Stimulated activated CD4-positive, alpha-beta T cell treated with anti-CD3 and anti-CD28 coated beads, Interleukin-1b, Interleukin-23, amount 100 ng/mL, for 1 hour (primary cell): ENCODE measurements at regions not wholly inside any gene's neighbourhood (a gene's known extent, or its start where the extent isn't known, plus 50 kb on each side); places are given as distances from the start of the nearest gene placed in this dataset.
A peak's percentile ranks its signal among the peaks of the same experiment; 100 is the strongest.
"Not testable (repeated sequence)": the region's sequence is repeated elsewhere in the genome, so short reads cannot be mapped to it uniquely, and the experiment has no call there.

ENCODE experiments used
- DNase-seq, 2 donors: peaks; one replicate each; pipeline ENCODE4 v3.0.0-alpha.2; 2020; ENCODE audit warnings: low read depth in 2 of 2

- DNase-seq, result no peak
Measured at GRCh38 chrX:140071037-140071436, 105.7 kb upstream of the CXorf66 start.

GRCh38 chrX:140065961-140066662 is 100.8 kb upstream of the CXorf66 start:
- no peak for DNase-seq

GRCh38 chrX:140064993-140065392 is 99.7 kb upstream of the CXorf66 start:
- DNase-seq, result no peak

- DNase-seq, result peak; percentile 4 to 22
Measured at GRCh38 chrX:140057001-140057411, 91.7 kb upstream of the CXorf66 start.

- DNase-seq, result no peak
Measured at GRCh38 chrX:140053846-140054245, 88.5 kb upstream of the CXorf66 start.

GRCh38 chrX:140050906-140051305 is 85.6 kb upstream of the CXorf66 start:
- DNase-seq, result no peak

- no peak for DNase-seq
Measured at GRCh38 chrX:140040386-140040785, 75.1 kb upstream of the CXorf66 start.

- no peak for DNase-seq
Measured at GRCh38 chrX:140038842-140039241, 73.5 kb upstream of the CXorf66 start.

GRCh38 chrX:140034916-140035315 is 69.6 kb upstream of the CXorf66 start:
- DNase-seq, result no peak

- no peak for DNase-seq
Measured at GRCh38 chrX:140022482-140022881, 57.2 kb upstream of the CXorf66 start.

GRCh38 chrX:140019134-140019533 is 53.8 kb upstream of the CXorf66 start:
- not testable (repeated sequence) for DNase-seq
